Adrenal gland (tissue), 9 donors: ENCODE measurements at regions not wholly inside any gene's neighbourhood (a gene's known extent, or its start where the extent isn't known, plus 50 kb on each side); places are given as distances from the start of the nearest gene placed in this dataset.

Source experiments
- DNase-seq, 7 donors: peaks; one replicate each; pipeline ENCODE4 v3.0.0-alpha.2; 2019 to 2020
- H3K27ac ChIP-seq, 5 donors: fragments of 200-600 bp; sonication (generic) in 4 of 5; 1 replicate in 3 of 5; 2 replicates in 2 of 5; pipeline versions ENCODE4 v1.5.1 to v1.8.0; 2016 to 2020; ENCODE audit warnings: mild to moderate bottlenecking in 1 of 5
- H3K27me3 ChIP-seq: fragments of 200-600 bp; 2 replicates; pipeline ENCODE4 v1.8.0; 2021
- H3K36me3 ChIP-seq, 2 donors: fragments of 200-600 bp; replicated peaks in 1 of 2; 1 replicate in 1 of 2; 2 replicates in 1 of 2; pipeline versions ENCODE4 v1.5.1 to v1.8.0; 2018 to 2022
- H3K4me1 ChIP-seq, 2 donors: fragments of 200-600 bp; replicated peaks in 1 of 2; 1 replicate in 1 of 2; 2 replicates in 1 of 2; pipeline versions ENCODE4 v1.5.1 to v1.8.0; 2018 to 2021
- H3K4me3 ChIP-seq, 4 donors: fragments of 200-600 bp; sonication (generic) in 3 of 4; one replicate each; pipeline ENCODE4 v1.5.1; 2016 to 2018
- H3K9me3 ChIP-seq, 3 donors: fragments of 200-600 bp; sonication (generic) in 1 of 3; replicated peaks in 1 of 3; 1 replicate in 2 of 3; 2 replicates in 1 of 3; pipeline versions ENCODE4 v1.5.1 to v1.8.0; 2016 to 2021
- CTCF ChIP-seq, 6 experiments: fragments of 450-650 bp in 4 of 6; fragments of 200-600 bp in 2 of 6; sonication (generic) in 1 of 6; IDR thresholded peaks; 1 replicate in 5 of 6; 2 replicates in 1 of 6; pipeline versions ENCODE4 v1.5.1 to v1.8.0; 2016 to 2021; ENCODE audit warnings: antibody characterized with exemption in 6 of 6, mild to moderate bottlenecking in 2 of 6, moderate library complexity in 1 of 6
- POLR2A ChIP-seq, 2 donors: fragments of 450-650 bp; IDR thresholded peaks; one replicate each; pipeline ENCODE4 v1.6.1; 2017; ENCODE audit warnings: antibody characterized with exemption in 2 of 2, mild to moderate bottlenecking in 2 of 2, moderate library complexity in 1 of 2
- whole genome bisulfite sequencing, 4 donors: extraction: QIAGEN DNeasy Blood & Tissue Kit in 2 of 4; methylation state at CpG; one replicate each; pipeline versions ENCODE4 v1.1.5 to v1.1.7; 2013 to 2017; 5-methylcytosine and 5-hydroxymethylcytosine counted together
- intact Hi-C, 2 donors: fragments of 100-400 bp; cut with DNase I; formaldehyde crosslinking; loops; one replicate each; pipeline versions ENCODE4 v1.14.1 to v1.15.0; 2022 to 2023
- microRNA counts, 2 donors: library from miRNA; unstranded; fragments of <30 nt; microRNA quantifications; one replicate each; lab custom pipeline; 2016
- microRNA-seq, 3 donors: library from miRNA; unstranded; fragments of <30 nt; microRNA quantifications; one replicate each; pipeline ENCODE4, GENCODE V29; 2017 to 2020
- small RNA-seq, 2 donors: library from RNA; depleted of rRNA; stranded (forward); fragments of <200 nt; gene quantifications; one replicate each; pipeline ENCODE3, GENCODE V24; 2016
- donor health status: healthy with polysubstance abuse.
- donor health status: Bipolar disorder and iron deficiency.
- donor health status: DM: yes; HTN: yes; CAD: no.
- donor health status: DM: no; HTN: no; CAD: no.
- donor health status: DM: no; HTN: no; CAD: no.

GRCh38 chr15:62992302-62992701, 50.2 kb upstream of the TPM1 start:
- no peaks in the 10 kb centered on the region for H3K9me3 ChIP-seq
- intact Hi-C loops, result no loop called here
- H3K36me3 ChIP-seq, result no peaks in the 10 kb centered on the region
- no peaks in the 10 kb centered on the region for H3K27me3 ChIP-seq
- no peak overlapping the region for H3K4me3 ChIP-seq
- no peak for TF ChIP-seq CTCF (IDR thresholded peaks at IDR 0.05)
- no peak for TF ChIP-seq POLR2A (IDR thresholded peaks at IDR 0.05)
- 83 to 89% (median 85%) methylated on average over 3 of the region's 3 CpGs for WGBS, 4 donors
- no peak overlapping the region for H3K27ac ChIP-seq
- DNase-seq, result no peak
- no peaks in the 10 kb centered on the region for H3K4me1 ChIP-seq

MicroRNAs encoded in the stretch of these regions (microRNA counts, 767-probe panel; counts per million panel counts)
- 0 to 1,902 counts per million in 2 donors for microRNA hsa-miR-190a (lab: Ali Mortazavi, UCI)

Small RNA genes lying in the stretch of these regions (microRNA-seq; reads per million reads assigned to microRNA genes)
- gene MIR190A, result 58.3 to 237 (median 61.8) reads per million in 3 donors
- 0 to 0.28 (median 0) reads per million in 3 donors for gene MIR6085
- gene MIR8067, result 0 reads per million in 3 donors

Small RNA genes lying in the stretch of these regions (small RNA-seq; reads per million reads assigned to genes)
- 0.83 to 1.3 reads per million in 2 donors for gene MIR190A
- 0 reads per million in 2 donors for gene MIR6085
- gene MIR8067, result 0 reads per million in 2 donors
- gene RF00017, result 0 reads per million in 2 donors
